Cerebellar nuclear complex (tissue), 1 donor: ENCODE measurements at regions not wholly inside any gene's neighbourhood (a gene's known extent, or its start where the extent isn't known, plus 50 kb on each side); places are given as distances from the start of the nearest gene placed in this dataset.

Source experiments
- DNase-seq, 2 experiments: peaks; one replicate each; lab custom pipeline; 2025; lab: John Stamatoyannopoulos, UW

DNA sequence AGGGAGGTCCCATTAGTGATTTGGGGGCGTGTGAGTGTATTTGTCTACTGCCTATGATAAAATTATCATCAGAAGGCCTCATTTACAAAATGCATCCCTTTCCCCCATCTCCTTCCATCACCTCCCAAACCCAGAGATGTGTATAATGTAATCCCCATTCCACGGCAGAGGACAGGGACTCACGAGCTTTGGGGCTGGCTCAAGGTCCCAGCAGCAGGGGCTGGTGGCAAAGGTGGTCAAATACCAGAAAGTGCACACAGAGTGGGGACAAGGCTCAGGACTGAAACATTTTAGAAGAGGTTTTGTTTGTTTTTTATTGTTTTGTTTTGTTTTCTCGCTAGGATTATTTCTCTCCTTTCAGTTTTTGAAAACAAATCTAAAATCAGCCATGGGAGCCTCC lies 68.5 kb upstream of the TOP1 start:
- no peak for DNase-seq

DNA sequence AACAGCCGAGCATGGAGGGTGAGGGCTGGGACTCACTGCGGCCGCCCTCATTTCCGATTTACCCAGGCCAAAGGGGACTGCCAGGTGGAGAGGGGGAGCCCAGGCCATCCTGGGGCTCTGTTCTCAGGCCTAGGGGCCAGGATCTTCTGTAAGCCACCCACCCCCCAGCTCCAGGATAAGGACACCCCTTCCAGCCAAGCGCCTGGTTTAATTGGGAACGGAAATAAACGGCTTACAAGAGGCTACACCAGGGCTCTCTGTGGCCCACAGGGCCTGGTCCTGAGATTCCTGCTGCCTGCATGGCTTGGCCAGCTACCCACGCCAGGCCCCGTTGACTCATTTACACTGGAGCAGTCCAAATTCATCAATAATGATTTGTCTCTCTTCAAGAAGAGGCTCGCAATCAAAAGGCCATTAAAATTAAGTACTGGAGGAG lies 68.1 kb upstream of the TOP1 start:
- DNase-seq: no peak

DNA sequence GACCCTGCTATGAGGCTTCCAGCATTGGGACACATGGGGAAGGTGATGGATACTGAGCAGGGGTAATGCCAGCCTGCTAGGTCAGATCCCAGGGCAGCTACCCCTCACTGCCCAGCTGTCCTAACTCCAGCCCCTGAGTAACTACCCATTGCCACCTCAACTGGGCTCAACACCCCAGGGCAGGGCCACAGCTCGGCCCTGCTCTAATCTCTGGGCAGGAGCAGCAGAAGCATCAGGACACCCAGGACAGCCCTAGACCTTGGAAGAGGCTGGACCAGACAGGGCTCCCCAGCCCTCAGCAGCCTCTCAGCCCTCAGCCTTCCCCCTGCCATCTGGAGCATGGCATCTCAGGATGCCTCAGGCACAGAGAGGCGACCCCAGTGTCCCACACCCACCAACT lies 67.4 kb upstream of the TOP1 start:
- DNase-seq: no peak

DNA sequence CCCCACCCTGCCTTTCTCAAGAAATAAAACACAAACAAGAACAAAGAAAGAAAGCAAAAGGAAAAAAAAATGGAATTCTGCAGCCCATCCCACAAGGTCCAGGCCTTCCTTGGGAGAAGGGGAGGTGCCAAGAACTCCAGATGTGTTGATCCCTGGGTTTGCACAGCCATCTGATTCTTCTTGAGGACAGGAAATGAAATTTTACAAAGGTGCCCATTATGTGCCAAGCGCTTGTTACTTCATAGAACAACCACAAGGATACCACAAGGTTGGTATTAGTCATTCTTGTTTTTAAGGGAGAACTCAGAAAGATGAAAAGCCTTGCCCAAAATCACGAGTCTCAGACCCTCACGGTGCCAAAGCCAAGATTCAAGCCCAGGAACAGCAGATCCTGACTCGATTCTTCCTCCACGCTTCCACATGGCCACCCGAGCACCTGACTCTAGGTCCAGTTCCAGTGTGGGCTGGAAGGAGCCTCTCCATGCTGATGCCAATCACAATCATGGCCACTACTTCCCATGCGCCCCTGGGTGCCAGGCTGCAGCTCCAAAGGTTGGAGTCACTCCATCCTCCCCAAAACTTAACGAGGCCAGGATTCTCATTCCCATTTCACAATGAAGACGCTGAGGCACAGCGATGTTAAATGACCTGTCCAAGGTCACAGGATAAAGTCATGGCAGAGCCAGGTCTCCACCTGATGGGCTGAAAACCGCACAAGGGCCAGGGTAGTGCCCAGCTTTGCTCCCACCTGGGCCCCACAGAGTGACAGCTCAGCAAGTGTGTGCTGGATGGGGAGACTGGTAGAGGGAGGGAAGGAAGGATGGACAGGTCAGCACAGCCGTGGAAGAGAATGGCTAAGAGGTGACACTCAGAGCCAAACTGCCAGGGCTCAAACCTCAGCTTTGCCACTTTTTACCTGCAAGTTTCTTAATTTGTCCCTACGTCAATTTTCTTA lies 66.7 kb upstream of the TOP1 start:
- no peak for DNase-seq

DNA sequence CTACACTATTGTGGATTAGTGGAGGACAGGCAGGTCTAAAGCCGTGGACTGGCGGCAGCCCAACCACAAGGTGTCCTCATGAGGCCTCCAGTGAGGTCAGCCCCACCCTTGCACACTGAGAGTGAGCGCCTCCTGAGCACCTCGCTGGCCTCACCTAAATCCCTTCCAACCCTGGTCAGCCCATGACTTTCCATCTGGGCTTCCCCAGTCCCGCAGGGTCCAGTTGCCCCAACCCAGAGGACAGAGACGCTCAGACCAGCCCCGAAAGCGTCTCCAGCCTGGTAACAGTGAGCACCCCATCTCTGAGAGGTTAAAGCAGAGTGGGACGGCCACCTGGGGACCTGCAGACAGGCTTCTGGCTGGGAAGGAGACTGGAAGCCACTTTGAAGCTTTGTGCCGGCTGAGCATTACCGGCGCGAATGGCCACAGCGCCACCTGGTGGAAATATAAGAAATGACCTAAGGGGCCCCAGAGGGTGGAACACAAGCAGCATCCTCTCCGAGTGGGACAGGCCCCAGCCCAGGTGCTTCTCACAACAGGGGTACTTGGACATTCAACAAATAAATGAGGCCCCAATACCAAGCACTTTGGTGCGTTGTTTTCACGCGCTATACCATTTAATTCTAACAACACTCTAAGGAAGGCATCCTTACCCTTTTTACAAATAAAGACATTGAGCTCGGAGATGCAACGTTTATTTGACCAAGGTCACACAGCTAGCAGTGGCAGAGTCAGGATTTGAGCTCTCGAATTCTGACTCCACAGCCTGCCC lies 65.7 kb upstream of the TOP1 start:
- DNase-seq: peak in 1 of 2 experiments; percentile 10

DNA sequence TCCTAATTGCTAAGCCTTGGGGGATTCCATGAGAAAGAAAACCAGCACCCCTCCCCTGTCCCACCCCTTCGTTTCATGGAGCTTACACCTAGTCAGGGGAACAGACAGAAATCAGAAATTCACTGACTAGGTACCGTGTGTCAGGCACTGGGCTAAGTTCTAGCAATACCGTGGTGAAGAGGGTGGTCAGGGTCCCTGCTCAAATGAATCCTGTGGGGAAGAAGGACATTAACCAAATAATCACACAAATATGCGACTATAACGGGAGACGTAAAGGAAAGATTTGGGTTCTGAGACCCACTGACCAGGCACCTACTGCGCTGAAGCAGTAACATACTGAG lies 65.1 kb upstream of the TOP1 start:
- DNase-seq: no peak

DNA sequence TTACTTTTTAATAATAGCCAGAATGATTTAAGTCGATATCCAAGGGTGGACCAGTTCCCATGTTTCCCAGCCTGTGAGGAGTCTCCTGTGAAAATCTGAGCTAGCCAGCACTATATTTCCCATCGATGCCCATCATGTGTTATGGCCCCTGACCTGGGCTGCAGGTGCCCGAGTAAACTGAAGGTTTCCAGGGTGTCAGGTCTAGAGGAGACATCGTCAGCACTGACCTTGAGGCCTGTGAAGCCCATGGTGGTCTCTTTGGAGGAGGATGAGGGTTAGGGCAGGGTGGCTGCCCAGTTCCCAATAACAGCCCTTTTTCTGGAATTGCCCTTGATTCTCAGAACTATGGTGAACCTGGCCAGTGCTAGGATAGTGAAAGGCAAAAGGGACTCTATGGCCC lies 63.0 kb upstream of the TOP1 start:
- DNase-seq: no peak

DNA sequence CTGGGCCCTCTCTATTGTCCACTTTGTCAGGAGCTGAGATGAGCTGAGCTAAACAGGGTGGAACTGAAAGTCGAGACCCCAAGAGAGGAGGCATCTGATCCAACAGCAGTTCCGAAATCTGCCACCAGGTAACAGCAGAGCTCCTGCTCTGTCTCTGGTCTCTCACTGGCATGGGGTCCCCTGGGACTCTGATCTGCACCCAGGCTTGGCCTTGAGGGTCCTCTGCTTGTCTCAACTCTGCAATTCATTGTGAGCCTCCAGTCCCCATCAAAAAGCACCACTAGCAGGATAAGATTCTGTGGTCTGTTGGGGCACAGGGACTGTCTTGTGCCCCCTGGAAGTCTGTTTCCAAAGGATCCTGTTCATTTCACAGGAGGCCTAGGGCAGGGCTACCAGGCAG lies 62.5 kb upstream of the TOP1 start:
- no peak for DNase-seq

DNA sequence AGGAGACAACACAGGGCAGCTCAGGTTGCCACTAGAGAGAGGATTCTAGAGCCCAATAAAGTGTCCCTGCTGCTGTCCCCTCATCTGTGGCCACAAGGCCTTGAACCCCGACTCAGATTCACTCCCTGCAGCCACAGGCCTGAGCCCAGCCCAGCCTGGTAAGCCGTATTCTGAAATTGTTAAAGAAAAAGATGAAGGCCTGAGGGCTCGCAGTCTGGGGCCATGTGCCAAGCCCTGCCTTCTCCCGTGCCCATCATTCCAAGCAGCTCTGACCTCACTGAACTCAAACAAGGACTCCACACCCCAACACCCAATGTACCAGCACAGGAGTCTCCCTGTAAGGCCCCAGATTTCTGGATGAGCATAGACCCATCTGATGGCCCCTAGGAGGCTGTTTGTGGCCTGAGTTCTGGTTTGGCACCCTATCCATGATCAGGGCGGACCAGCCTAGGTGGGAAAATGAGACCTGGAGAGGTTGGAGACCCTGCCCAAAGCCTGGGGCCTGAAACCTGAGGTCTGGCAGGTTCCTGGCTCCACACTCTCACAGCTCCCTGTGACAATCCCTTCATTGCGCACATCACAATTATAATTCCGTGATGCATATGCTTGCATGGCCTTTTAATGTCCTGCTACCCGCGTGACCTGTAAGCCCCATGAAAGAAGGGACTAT lies 62.0 kb upstream of the TOP1 start:
- no peak for DNase-seq

DNA sequence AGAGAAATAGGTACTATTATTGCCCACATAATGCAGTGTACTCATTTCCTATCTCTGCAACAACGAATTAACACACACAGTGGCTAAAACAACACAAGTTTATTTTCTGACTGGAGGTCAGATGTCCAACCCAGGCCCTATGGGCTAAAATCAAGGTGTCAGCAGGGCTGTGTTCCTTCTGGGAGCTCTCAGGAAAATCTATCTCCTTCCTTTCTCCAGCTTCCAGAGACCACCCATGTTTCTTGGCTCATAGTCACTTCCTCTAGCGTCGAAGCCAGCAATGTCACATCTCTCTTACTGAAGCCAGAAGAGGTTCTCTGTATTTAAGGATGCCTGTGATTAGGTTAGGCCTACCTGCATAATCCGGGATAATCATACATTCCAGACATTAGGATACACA lies 60.9 kb upstream of the TOP1 start:
- no peak for DNase-seq

DNA sequence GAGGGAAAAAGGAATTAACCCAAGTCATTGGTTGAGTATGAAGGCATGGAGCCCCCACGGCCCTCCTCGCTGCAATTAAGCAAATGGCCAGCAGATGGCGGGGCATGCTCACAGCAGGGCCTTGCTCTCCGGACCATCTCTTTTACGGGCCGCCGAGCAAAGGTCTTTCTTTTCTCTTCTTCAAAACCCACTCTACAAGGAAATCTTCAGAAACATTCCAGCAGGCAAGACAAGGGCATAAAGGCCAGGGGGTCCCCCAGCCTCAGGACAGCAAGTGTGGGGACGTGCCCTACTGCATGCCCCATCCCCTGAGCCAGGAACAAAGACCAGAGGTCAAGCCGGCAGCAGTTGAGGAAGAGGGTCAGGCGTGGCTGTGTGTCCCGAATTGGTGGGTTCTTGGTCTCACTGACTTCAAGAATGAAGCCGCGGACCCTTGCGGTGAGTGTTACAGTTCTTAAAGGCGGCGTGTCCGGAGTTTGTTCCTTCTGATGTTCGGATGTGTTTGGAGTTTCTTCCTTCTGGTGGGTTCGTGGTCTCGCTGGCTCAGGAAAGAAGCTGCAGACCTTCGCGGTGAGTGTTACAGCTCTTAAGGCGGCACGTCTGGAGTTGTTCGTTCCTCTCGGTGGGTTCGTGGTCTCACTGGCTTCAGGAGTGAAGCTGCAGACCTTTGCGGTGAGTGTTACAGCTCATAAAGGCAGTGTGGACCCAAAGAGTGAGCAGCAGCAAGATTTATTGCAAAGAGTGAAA lies 59.6 kb upstream of the TOP1 start:
- DNase-seq: peak in 1 of 2 experiments; percentile 29

DNA sequence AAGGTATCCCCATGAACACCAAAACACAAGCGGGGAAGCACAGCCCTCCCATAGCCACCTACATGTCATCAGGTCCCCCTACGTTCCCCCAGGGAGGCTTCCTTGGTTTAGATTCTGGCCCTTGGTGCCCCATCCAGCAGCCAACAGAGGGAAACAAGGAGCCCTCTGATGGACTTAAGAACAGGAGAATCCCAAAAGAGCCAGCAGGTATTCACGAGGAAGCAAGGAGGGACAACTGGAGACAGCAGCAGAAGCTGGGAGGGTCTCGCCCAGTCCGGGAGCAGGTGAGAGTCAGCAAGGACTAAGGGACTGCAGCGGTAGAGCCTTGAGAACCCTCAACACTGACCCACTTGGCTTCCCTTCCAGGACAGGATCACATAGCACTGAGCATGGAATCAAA lies 58.4 kb upstream of the TOP1 start:
- no peak for DNase-seq

DNA sequence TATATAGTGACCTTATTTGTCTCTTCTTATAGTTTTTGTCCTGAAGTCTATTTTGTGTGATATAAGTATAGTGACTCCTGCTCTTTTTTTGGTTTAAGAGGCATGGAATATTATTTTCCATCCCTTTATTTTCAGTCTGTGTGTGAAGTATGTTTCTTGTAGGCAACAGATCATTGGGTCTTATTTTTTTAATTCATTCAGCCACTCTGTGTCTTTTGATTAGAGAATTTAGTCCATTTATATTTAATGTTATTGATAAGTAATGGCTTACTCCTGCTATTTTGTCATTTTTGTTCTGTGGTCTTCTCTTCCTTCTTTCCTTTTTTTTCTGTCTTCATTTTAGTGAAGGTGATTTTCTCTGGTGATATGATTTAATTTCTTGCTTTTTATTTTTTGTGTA lies 51.4 kb upstream of the TOP1 start:
- no peak for DNase-seq

DNA sequence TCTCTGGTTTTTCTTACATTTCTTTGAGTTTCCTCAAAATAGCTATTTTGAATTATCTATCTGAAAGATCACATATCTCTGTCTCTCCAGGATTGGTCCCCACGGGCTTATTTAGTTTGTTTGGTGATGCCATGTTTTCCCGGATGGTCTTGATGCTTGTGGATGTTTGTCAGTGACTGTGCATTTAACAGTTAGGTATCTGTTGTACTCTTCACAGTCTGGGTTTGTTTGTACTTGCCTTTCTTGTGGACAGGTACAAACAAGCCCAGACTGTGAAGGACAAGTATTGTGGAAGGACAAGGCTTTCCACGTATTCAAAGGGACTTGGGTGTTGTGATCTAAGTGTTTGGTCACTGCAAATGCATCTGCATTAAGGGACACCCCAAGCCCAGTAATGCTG lies 49.9 kb upstream of the TOP1 start:
- no peak for DNase-seq
